Omental fat pad (tissue), 3 donors: ENCODE measurements at regions not wholly inside any gene's neighbourhood (a gene's known extent, or its start where the extent isn't known, plus 50 kb on each side); places are given as distances from the start of the nearest gene placed in this dataset.

Source experiments
- ATAC-seq: fragments of 150-250 bp; one replicate; pipeline ENCODE4 v1.9.1; 2016; ENCODE audit warnings: mild to moderate bottlenecking, moderate library complexity; ENCODE audit not compliant: low FRiP score
- DNase-seq: peaks from one replicate; pipeline ENCODE4 v3.0.0-alpha.2; 2019; ENCODE audit warnings: low spot score
- CTCF ChIP-seq, 3 donors: fragments of 450-650 bp; IDR thresholded peaks; one replicate each; pipeline ENCODE4 v1.5.1; 2016 to 2017; ENCODE audit warnings: antibody characterized with exemption in 3 of 3, mild to moderate bottlenecking in 3 of 3, moderate library complexity in 2 of 3

- TF ChIP-seq CTCF (IDR thresholded peaks at IDR 0.05) = no peak
- ATAC-seq (no peak), DNase-seq (no peak)
Observed at GRCh38 chr16:80463751-80464495, 76.9 kb upstream of the DYNLRB2 start.

DNA sequence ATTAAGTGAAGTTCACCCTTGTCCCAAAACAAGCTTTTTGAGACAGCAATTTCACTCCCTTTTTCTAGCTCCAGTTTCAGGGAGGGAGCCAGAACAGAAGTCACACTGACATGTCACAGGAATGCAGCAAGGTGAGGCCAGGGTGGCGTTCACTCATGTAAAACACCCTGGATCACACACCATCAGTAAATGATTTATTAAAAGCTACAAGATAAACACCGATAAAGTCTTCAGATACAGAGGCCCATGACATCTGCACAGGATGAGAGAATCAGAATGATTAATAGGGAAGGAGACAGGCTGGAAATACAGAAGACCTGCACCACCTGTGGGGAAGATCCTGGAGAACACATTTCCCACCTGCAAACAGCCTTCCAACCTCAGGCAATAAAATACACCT is 77.5 kb upstream of the DYNLRB2 start:
- DNase-seq = no peak
- no peak for ATAC-seq
- TF ChIP-seq CTCF (IDR thresholded peaks at IDR 0.05) = no peak

DNA sequence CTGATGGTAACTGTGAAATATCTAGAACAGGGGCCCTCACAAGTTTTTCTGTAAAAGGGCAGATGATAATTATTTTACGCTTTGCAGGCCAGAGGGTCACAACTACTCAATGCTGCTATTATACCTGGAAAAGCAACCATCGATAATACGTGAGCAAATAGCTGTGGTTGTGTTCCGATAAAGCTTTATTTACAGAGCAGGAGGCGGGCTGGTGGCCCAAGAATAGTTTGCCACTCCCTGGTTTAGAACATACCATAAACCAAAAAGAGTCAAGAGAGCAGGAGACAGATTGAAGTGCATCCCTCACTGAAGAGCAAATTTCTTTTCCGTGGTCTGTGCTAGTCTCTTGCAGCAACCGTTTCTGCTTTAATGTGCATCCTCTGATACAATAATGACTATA is 77.9 kb upstream of the DYNLRB2 start:
- DNase-seq (no peak), ATAC-seq (no peak)
- TF ChIP-seq CTCF (IDR thresholded peaks at IDR 0.05) = no peak

GRCh38 chr16:80460988-80461387 is 79.8 kb upstream of the DYNLRB2 start:
- no peak for ATAC-seq
- no peak for DNase-seq
- no peak for TF ChIP-seq CTCF (IDR thresholded peaks at IDR 0.05)

- peak; percentile 34 for ATAC-seq
- no peak for DNase-seq
Observed at GRCh38 chr16:80459966-80460365, 80.8 kb upstream of the DYNLRB2 start.

DNA sequence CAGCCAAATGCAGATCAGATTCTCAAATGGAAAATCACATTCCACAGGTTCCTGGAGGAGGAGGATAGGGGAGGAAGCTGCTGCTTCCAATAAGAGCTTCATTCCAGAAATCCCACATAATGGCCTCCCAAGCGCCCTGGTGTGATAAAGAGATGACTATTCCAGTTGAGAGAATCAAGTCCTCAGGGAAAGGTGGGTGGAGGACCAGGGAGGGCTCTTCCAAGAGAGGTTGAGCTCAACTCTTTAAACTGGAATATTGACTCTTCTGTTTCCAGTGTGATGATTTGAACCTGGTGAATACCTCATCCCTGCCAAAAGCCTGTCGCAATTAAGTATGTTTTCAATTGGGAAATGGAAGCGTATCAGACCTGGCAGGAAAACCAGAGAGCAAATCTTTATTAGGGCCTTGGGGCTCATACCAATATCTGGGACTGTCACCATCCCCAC is 81.4 kb upstream of the DYNLRB2 start:
- DNase-seq (no peak), ATAC-seq (peak; percentile 47)
- TF ChIP-seq CTCF (IDR thresholded peaks at IDR 0.05) = no peak

More at GRCh38 chr16:80459966-80460365, 80.8 kb upstream of the DYNLRB2 start:
- TF ChIP-seq CTCF (IDR thresholded peaks at IDR 0.05) = no peak

DNA sequence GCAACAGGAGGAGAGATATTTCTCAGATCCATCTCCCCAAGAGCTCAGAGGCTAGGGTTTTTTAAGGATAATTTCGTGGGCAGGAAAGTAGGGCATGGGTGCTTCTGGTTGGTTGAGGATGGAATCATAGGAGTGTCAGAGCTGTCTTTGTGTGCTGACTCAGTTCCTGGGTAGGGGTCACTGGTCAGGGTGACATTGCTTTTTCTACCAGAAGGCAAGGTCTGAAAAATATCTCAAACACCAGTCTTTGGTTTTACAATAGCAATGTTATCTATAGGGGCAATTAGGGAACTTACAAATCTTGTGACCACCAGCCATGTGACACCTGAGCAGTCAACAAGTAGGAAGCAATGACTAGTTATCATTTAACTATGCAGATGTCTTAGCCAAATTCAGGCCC is 82.9 kb upstream of the DYNLRB2 start:
- ATAC-seq = no peak
- DNase-seq = no peak
- TF ChIP-seq CTCF (IDR thresholded peaks at IDR 0.05) = no peak
